NCI-H748 (cell line): ENCODE measurements at regions not wholly inside any gene's neighbourhood (a gene's known extent, or its start where the extent isn't known, plus 50 kb on each side); places are given as distances from the start of the nearest gene placed in this dataset.
"Not testable (repeated sequence)": the region's sequence is repeated elsewhere in the genome, so short reads cannot be mapped to it uniquely, and the experiment has no call there.

Experiments
- DNase-seq: peaks from one replicate; lab custom pipeline; 2025; ENCODE audit not compliant: unreplicated experiment; lab: John Stamatoyannopoulos, UW

GRCh38 chr14:57061009-57061711 lies 207.5 kb downstream of the EXOC5 start:
- DNase-seq: peak; percentile 76

- peak; percentile 12 for DNase-seq
Measured at GRCh38 chr14:57060276-57060955, 208.3 kb downstream of the EXOC5 start.

GRCh38 chr14:57058319-57058718 lies 210.4 kb downstream of the EXOC5 start:
- DNase-seq: peak; percentile 81

- peak; percentile 95 for DNase-seq
Measured at GRCh38 chr14:57057803-57058202, 210.9 kb downstream of the EXOC5 start.

GRCh38 chr14:57056522-57056921 lies 212.2 kb downstream of the EXOC5 start:
- DNase-seq: not testable (repeated sequence)

GRCh38 chr14:57052705-57053302 lies 215.9 kb downstream of the EXOC5 start:
- no peak for DNase-seq

- no peak for DNase-seq
Measured at GRCh38 chr14:57051633-57052032, 217.1 kb downstream of the EXOC5 start.

GRCh38 chr14:57049848-57050247 lies 218.9 kb downstream of the EXOC5 start:
- no peak for DNase-seq

- no peak for DNase-seq
Measured at GRCh38 chr14:57046175-57046574, 222.5 kb downstream of the EXOC5 start.

- DNase-seq: not testable (repeated sequence)
Measured at GRCh38 chr14:57044101-57044973, 224.4 kb downstream of the EXOC5 start.

GRCh38 chr14:57038689-57039088 lies 228.4 kb upstream of the OTX2 start:
- DNase-seq: no peak

- DNase-seq: no peak
Measured at GRCh38 chr14:57031474-57031873, 221.2 kb upstream of the OTX2 start.

- peak; percentile 43 for DNase-seq
Measured at GRCh38 chr14:57029620-57030253, 219.5 kb upstream of the OTX2 start.

- DNase-seq: no peak
Measured at GRCh38 chr14:57025456-57025855, 215.2 kb upstream of the OTX2 start.

- DNase-seq: no peak
Measured at GRCh38 chr14:57022608-57023007, 212.3 kb upstream of the OTX2 start.

- peak; percentile 27 for DNase-seq
Measured at GRCh38 chr14:57018065-57018464, 207.8 kb upstream of the OTX2 start.

- no peak for DNase-seq
Measured at GRCh38 chr14:57013987-57014386, 203.7 kb upstream of the OTX2 start.

GRCh38 chr14:57009585-57010515 lies 199.6 kb upstream of the OTX2 start:
- DNase-seq: no peak

- peak; percentile 14 for DNase-seq
Measured at GRCh38 chr14:57008534-57008933, 198.3 kb upstream of the OTX2 start.

- peak; percentile 10 for DNase-seq
Measured at GRCh38 chr14:56998728-56999127, 188.4 kb upstream of the OTX2 start.
